GM18909 (cell line): ENCODE measurements at regions not wholly inside any gene's neighbourhood (a gene's known extent, or its start where the extent isn't known, plus 50 kb on each side); places are given as distances from the start of the nearest gene placed in this dataset.

Source experiments
- ATAC-seq: cut with Tn5 transposase; IDR thresholded peaks from one replicate; pipeline ENCODE4 v1.9.1; 2021; ENCODE audit warnings: mild to moderate bottlenecking; ENCODE audit not compliant: unreplicated experiment, poor library complexity

- no peak for ATAC-seq
Measured at GRCh38 chr17:77646046-77646430, 312.5 kb upstream of the TNRC6C start.

- no peak for ATAC-seq
Measured at GRCh38 chr17:77647531-77647930, 311.0 kb upstream of the TNRC6C start.

- no peak for ATAC-seq
Measured at GRCh38 chr17:77649717-77650211, 308.7 kb upstream of the TNRC6C start.

GRCh38 chr17:77651988-77652387, 306.5 kb upstream of the TNRC6C start:
- ATAC-seq = no peak

GRCh38 chr17:77654296-77654695, 304.2 kb upstream of the TNRC6C start:
- no peak for ATAC-seq

GRCh38 chr17:77654850-77655249, 303.7 kb upstream of the TNRC6C start:
- ATAC-seq = no peak

GRCh38 chr17:77656054-77656453, 302.4 kb upstream of the TNRC6C start:
- ATAC-seq = no peak

- no peak for ATAC-seq
Measured at GRCh38 chr17:77657839-77658238, 300.7 kb upstream of the TNRC6C start.

GRCh38 chr17:77660524-77660923, 298.0 kb upstream of the TNRC6C start:
- no peak for ATAC-seq

GRCh38 chr17:77662833-77663232, 295.7 kb upstream of the TNRC6C start:
- no peak for ATAC-seq

- ATAC-seq = no peak
Measured at GRCh38 chr17:77664097-77664729, 294.3 kb upstream of the TNRC6C start.

GRCh38 chr17:77665833-77666232, 292.7 kb upstream of the TNRC6C start:
- ATAC-seq = no peak

- no peak for ATAC-seq
Measured at GRCh38 chr17:77666462-77666861, 292.0 kb upstream of the TNRC6C start.

GRCh38 chr17:77666881-77667395, 291.6 kb upstream of the TNRC6C start:
- ATAC-seq = no peak

- ATAC-seq = no peak
Measured at GRCh38 chr17:77667478-77667877, 291.0 kb upstream of the TNRC6C start.

- no peak for ATAC-seq
Measured at GRCh38 chr17:77668518-77668917, 290.0 kb upstream of the TNRC6C start.

- no peak for ATAC-seq
Measured at GRCh38 chr17:77670173-77670572, 288.3 kb upstream of the TNRC6C start.

- ATAC-seq = no peak
Measured at GRCh38 chr17:77674358-77674757, 284.1 kb upstream of the TNRC6C start.

- no peak for ATAC-seq
Measured at GRCh38 chr17:77675411-77675810, 283.1 kb upstream of the TNRC6C start.

GRCh38 chr17:77675816-77676215, 282.7 kb upstream of the TNRC6C start:
- no peak for ATAC-seq

- ATAC-seq = no peak
Measured at GRCh38 chr17:77676237-77676661, 282.3 kb upstream of the TNRC6C start.

GRCh38 chr17:77677211-77677610, 281.3 kb upstream of the TNRC6C start:
- ATAC-seq = no peak
